ENCODE measurements at regions not wholly inside any gene's neighbourhood (a gene's known extent, or its start where the extent isn't known, plus 50 kb on each side); places are given as distances from the start of the nearest gene placed in this dataset.
A peak's percentile ranks its signal among the peaks of the same experiment; 100 is the strongest.

DNA sequence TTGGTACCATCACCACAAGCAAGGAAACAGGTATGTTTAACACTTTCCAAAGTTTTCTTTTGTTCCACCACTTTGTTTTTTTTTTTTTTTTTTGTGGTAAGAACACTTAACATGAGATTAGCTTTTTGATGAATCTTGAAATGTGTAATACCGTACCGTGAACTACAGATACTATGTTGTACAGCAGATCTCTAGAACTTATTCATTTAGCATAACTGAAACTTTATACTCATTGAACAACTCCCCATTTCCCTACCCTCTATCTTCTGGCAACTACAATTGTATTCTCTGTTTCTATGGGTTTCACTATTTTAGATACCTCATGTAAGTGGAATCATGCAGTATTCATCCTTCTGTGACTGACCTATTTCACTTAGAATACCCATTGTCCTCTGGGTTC is 162.7 kb upstream of the ITGB1 start:
- H3K4me3 Mint-ChIP-seq, result no peak overlapping the region
- H3K27me3 Mint-ChIP-seq (ENCODE audit: low read depth), result no peaks in the 10 kb centered on the region
- no peaks in the 10 kb centered on the region for H3K9me3 Mint-ChIP-seq
- peaks cover 32% of the 10 kb centered on the region for H3K4me1 Mint-ChIP-seq
- TF ChIP-seq, protein P1, sequence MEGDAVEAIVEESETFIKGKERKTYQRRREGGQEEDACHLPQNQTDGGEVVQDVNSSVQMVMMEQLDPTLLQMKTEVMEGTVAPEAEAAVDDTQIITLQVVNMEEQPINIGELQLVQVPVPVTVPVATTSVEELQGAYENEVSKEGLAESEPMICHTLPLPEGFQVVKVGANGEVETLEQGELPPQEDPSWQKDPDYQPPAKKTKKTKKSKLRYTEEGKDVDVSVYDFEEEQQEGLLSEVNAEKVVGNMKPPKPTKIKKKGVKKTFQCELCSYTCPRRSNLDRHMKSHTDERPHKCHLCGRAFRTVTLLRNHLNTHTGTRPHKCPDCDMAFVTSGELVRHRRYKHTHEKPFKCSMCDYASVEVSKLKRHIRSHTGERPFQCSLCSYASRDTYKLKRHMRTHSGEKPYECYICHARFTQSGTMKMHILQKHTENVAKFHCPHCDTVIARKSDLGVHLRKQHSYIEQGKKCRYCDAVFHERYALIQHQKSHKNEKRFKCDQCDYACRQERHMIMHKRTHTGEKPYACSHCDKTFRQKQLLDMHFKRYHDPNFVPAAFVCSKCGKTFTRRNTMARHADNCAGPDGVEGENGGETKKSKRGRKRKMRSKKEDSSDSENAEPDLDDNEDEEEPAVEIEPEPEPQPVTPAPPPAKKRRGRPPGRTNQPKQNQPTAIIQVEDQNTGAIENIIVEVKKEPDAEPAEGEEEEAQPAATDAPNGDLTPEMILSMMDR (conservative IDR thresholded peaks at IDR 0.05), result no peak
- H3K36me3 Mint-ChIP-seq (ENCODE audit: low read depth), result no peaks in the 10 kb centered on the region
- no peak for DNase-seq (ENCODE audit: low read depth, low spot score)
- H3K27ac Mint-ChIP-seq (ENCODE audit: unreplicated experiment), result no peak overlapping the region

DNA sequence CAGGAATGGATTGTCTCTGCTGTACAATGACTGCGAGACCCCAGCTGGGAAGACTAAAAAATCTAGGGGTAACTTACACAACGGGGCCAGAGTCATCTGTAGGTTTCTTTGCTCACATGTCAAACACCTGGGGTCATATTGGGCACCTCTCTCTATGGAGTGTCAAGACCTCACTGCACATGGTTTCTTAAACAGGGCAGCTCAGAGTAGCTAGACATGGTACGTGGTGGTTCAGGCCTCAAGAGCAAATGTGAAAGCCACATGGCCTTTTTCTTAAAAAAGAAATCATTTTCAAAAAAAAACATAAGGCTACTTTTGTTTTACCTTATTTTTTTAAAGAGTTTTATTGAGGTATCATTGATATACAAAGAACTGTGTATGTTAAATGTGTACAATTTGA is 162.2 kb upstream of the ITGB1 start:
- H3K36me3 Mint-ChIP-seq (ENCODE audit: low read depth), result no peaks in the 10 kb centered on the region
- H3K9me3 Mint-ChIP-seq, result no peaks in the 10 kb centered on the region
- no peak overlapping the region for H3K4me3 Mint-ChIP-seq

DNA sequence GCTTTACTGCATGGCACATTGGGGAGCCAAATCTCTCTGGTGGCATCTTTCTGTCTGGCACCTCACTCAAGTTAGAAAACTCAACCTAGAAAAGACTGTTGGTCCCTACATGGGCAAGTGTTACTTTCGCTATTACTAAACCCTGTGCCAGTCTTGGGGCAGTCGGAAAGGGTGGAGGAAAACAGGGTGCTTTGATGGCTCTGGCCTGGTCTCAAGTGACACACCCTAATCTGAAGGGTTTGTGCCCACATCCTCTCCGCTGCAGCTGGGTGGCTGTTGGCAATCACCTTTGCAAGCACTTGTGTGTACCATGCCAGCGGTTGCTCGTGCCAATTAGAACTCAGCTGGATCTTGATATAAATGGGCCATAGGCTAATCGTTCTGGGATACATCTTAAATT is 159.8 kb upstream of the ITGB1 start:
- Mint-ChIP-seq H3K4me3 (no peak overlapping the region), H3K9me3 (no peaks in the 10 kb centered on the region), H3K4me1 (peaks cover 36% of the 10 kb centered on the region), H3K36me3 (ENCODE audit: low read depth) (no peaks in the 10 kb centered on the region), H3K27ac (ENCODE audit: unreplicated experiment) (no peak overlapping the region), H3K27me3 (ENCODE audit: low read depth) (no peaks in the 10 kb centered on the region)
- no peak for DNase-seq (ENCODE audit: low read depth, low spot score)
- TF ChIP-seq, protein P1 (conservative IDR thresholded peaks at IDR 0.05), result no peak

More for the DNA sequence above, 162.2 kb upstream of the ITGB1 start:
- TF ChIP-seq, protein P1 (conservative IDR thresholded peaks at IDR 0.05), result no peak
- Mint-ChIP-seq H3K4me1 (peaks cover 29% of the 10 kb centered on the region), H3K27me3 (ENCODE audit: low read depth) (no peaks in the 10 kb centered on the region), H3K27ac (ENCODE audit: unreplicated experiment) (no peak overlapping the region)
- no peak for DNase-seq (ENCODE audit: low read depth, low spot score)

DNA sequence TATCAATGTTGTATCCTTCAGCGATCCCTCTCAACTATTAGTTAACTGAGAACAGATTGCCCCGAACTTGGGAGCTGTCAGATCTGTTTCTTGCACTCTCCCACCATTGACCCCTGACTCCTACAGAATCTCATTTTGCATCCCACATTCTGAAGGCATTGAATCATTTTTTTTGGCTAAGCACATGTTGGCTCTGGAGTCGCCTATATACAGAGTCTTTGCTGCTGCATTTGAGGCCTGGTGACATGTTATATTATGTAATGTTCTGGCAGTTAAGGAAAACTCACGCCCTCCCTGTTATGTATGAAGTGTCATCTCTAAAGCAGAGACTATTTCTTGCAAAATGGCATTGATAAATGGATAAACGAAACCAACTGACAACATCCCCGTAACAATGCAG is 159.2 kb upstream of the ITGB1 start:
- H3K27ac Mint-ChIP-seq (ENCODE audit: unreplicated experiment), result no peak overlapping the region
- TF ChIP-seq, protein P1 (conservative IDR thresholded peaks at IDR 0.05), result no peak
- no peaks in the 10 kb centered on the region for H3K9me3 Mint-ChIP-seq
- peaks cover 36% of the 10 kb centered on the region for H3K4me1 Mint-ChIP-seq
- H3K4me3 Mint-ChIP-seq, result no peak overlapping the region
- DNase-seq (ENCODE audit: low read depth, low spot score), result no peak
- H3K36me3 Mint-ChIP-seq (ENCODE audit: low read depth), result no peaks in the 10 kb centered on the region
- no peaks in the 10 kb centered on the region for H3K27me3 Mint-ChIP-seq (ENCODE audit: low read depth)

DNA sequence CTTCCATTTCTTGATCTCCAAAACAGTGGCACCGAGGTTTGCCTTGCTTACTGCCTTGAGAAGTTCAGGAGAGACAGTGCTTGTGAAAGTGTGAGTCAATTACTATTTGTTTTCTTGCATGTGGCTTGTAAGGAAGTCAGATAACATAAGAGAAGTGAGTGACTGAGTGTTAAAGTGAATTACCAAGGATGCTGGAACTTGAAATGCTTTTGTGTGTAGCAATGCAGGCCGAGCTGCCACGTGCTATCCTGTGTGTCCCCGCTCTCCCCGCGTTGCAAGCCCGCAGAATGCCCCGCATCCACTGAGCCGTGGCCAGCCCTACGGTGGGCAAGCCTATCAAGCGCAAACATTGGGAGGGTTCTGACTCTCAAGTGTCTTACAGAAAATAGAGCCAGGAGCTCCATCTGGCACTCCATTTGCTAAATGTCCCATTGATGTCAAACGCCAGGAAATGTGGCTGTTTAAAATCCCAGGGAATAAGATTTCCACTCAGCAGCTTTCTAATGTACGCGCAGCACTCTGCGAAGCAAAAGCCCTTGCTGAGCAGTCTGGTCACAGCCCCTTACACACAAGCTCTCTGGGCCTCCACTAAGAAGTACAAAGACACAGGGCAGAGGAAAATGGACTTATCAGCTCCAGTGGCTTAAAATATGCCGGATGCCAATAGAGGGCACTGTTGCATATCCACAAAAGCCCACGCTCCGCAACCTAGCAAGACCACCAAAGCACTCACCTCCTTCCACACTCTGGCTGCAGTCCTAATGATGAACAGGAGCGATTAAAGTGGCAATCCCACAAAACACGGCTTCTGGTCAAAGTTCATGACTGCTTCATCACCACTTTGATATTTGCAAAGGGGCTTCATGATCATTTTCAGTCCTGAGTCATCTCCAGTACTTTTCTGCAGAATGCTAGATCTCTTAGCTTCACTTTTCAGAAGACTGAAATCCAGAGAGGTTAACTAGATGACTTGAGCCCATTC is 158.0 kb upstream of the ITGB1 start:
- H3K36me3 Mint-ChIP-seq (ENCODE audit: low read depth), result no peaks in the 10 kb centered on the region
- H3K4me1 Mint-ChIP-seq, result peaks cover 39% of the 10 kb centered on the region
- H3K27ac Mint-ChIP-seq (ENCODE audit: unreplicated experiment), result peak overlapping the region; percentile 88
- DNase-seq (ENCODE audit: low read depth, low spot score), result peak; percentile 61
- no peak overlapping the region for H3K4me3 Mint-ChIP-seq
- no peaks in the 10 kb centered on the region for H3K27me3 Mint-ChIP-seq (ENCODE audit: low read depth)
- no peaks in the 10 kb centered on the region for H3K9me3 Mint-ChIP-seq
- TF ChIP-seq, protein P1 (conservative IDR thresholded peaks at IDR 0.05), result peak; percentile 57

Data from neural crest cell (in vitro differentiated cells).